K562 (cell line): ENCODE measurements at regions not wholly inside any gene's neighbourhood (a gene's known extent, or its start where the extent isn't known, plus 50 kb on each side); places are given as distances from the start of the nearest gene placed in this dataset.

Source experiments
- ATAC-seq: fragments of 200-7000 bp; cut with Tn5 transposase; 3 replicates; pipeline ENCODE4 v1.9.1; 2020; ENCODE audit warnings: moderate library complexity
- BruUV-seq: library from RNA; stranded (reverse); fragments of 400-500 nt; replicated peaks from 2 replicates; lab custom pipeline; 2021; lab: Mats Ljungman, UMichigan
- CTCF ChIA-PET: fragments of 300-600 bp; formaldehyde crosslinking; extraction: SDS; loops from one replicate; lab custom pipeline; 2021; ENCODE audit warnings: low intra/inter-chr PET ratio; lab: Yijun Ruan, JAX
- POLR2A ChIA-PET: fragments of 300-600, 350-650 bp; sonication (Branson Sonifier 250); formaldehyde crosslinking; extraction: SDS; loops from one replicate; lab custom pipeline; 2021; ENCODE audit warnings: antibody characterized with exemption, inconsistent platforms; lab: Yijun Ruan, JAX
- DNase-seq, 4 experiments: peaks; one replicate each; pipeline versions ENCODE4 v3.0.0 to v3.0.0-alpha.2; 2011 to 2018; ENCODE audit warnings: low spot score in 3 of 4, mixed read lengths in 3 of 4; ENCODE audit errors: extremely low read depth in 1 of 4
- FAIRE-seq: peaks from 2 replicates; lab custom pipeline; 2011; peaks lifted over from hg19 to GRCh38; lab: Jason Lieb, UNC
- H2AFZ ChIP-seq: 2 replicates; pipeline ENCODE4 v1.6.0; 2011; ENCODE audit warnings: low read depth, low read length, control low read depth, inconsistent platforms
- H3K27ac ChIP-seq: fragments of 200-600 bp; 3 replicates; pipeline ENCODE4 v1.8.0; 2011; ENCODE audit warnings: low read depth, mild to moderate bottlenecking, control low read depth, inconsistent platforms, low read length, moderate library complexity, mixed read lengths; ENCODE audit errors: extremely low read depth
- H3K27me3 ChIP-seq, 2 experiments: fragments of 300-600 bp in 1 of 2; 2 replicates in 1 of 2; 3 replicates in 1 of 2; pipeline versions ENCODE4 v1.6.0 to v1.8.0; 2011; ENCODE audit warnings: inconsistent platforms in 2 of 2, low read length in 2 of 2, mild to moderate bottlenecking in 1 of 2, mixed read lengths in 1 of 2, moderate library complexity in 1 of 2; ENCODE audit not compliant: control insufficient read depth in 2 of 2, insufficient read depth in 2 of 2
- H3K36me3 ChIP-seq: fragments of 300-600 bp; 3 replicates; pipeline ENCODE4 v1.8.0; 2011; ENCODE audit warnings: mild to moderate bottlenecking, low read length, inconsistent platforms; ENCODE audit not compliant: control insufficient read depth, insufficient read depth
- H3K4me1 ChIP-seq, 2 experiments: fragments of 200-600 bp in 1 of 2; replicated peaks in 1 of 2; 2 replicates in 1 of 2; 3 replicates in 1 of 2; pipeline versions ENCODE4 v1.5.1 to v1.8.0; 2011; ENCODE audit warnings: inconsistent platforms in 2 of 2, low read length in 2 of 2, mild to moderate bottlenecking in 1 of 2, mixed read lengths in 1 of 2, moderate library complexity in 1 of 2; ENCODE audit not compliant: control insufficient read depth in 2 of 2, insufficient read depth in 2 of 2
- H3K4me2 ChIP-seq: 2 replicates; pipeline ENCODE4 v1.6.1; 2011; ENCODE audit warnings: low read length, control low read depth, inconsistent platforms, mixed read lengths; ENCODE audit not compliant: insufficient read depth
- H3K4me3 ChIP-seq: fragments of 200-600 bp; sonication (generic), shearing (Covaris generic); 2 replicates; pipeline ENCODE4 v1.5.1; 2016; ENCODE audit warnings: control low read depth, inconsistent platforms
- H3K79me2 ChIP-seq: fragments of 200-600 bp; 3 replicates; pipeline ENCODE4 v1.8.0; 2011; ENCODE audit warnings: low read length, inconsistent platforms; ENCODE audit not compliant: control insufficient read depth, insufficient read depth
- H3K9ac ChIP-seq, 2 experiments: 2 replicates each; pipeline versions ENCODE4 v1.6.0 to v1.6.1; 2011; ENCODE audit warnings: low read depth in 2 of 2, low read length in 2 of 2, control low read depth in 1 of 2, inconsistent platforms in 1 of 2, mild to moderate bottlenecking in 1 of 2, mixed read lengths in 1 of 2; ENCODE audit not compliant: insufficient read depth in 1 of 2
- H3K9me1 ChIP-seq: one replicate; pipeline ENCODE4 v1.6.0; 2011; ENCODE audit warnings: inconsistent platforms, mild to moderate bottlenecking, low read length, moderate library complexity; ENCODE audit not compliant: control insufficient read depth, insufficient read depth
- H3K9me3 ChIP-seq: replicated peaks from 2 replicates; pipeline ENCODE4 v1.5.1; 2011; ENCODE audit warnings: low read depth, low read length, inconsistent platforms; ENCODE audit not compliant: control insufficient read depth, insufficient read depth
- H4K20me1 ChIP-seq: replicated peaks from 2 replicates; pipeline ENCODE4 v1.6.1; 2011; ENCODE audit warnings: low read length, inconsistent platforms, mixed read lengths; ENCODE audit not compliant: control insufficient read depth, insufficient read depth
- KDM2B ChIP-seq: fragments of 250-450 bp; sonication (Bioruptor Pico); IDR thresholded peaks from 2 replicates; pipeline ENCODE4 v1.8.0; 2021; ENCODE audit warnings: mild to moderate bottlenecking, moderate library complexity
- KHSRP ChIP-seq: fragments of 450-650 bp; IDR thresholded peaks from 2 replicates; pipeline ENCODE4 v1.6.1; 2017
- NELFE ChIP-seq: IDR thresholded peaks from 2 replicates; pipeline ENCODE4 v1.6.1; 2011; ENCODE audit warnings: mild to moderate bottlenecking; ENCODE audit not compliant: insufficient read depth, insufficient read length
- NONO ChIP-seq, 2 experiments: fragments of 200-400 bp in 1 of 2; fragments of 450-650 bp in 1 of 2; formaldehyde crosslinking in 1 of 2; IDR thresholded peaks; 2 replicates each; pipeline ENCODE4 v1.6.1; 2017; ENCODE audit warnings: low read depth in 2 of 2, mild to moderate bottlenecking in 2 of 2, moderate library complexity in 2 of 2, low read length in 1 of 2
- POLR2AphosphoS5 ChIP-seq: IDR thresholded peaks from 2 replicates; pipeline ENCODE4 v1.6.1; 2011; ENCODE audit warnings: mild to moderate bottlenecking, low read depth, low read length, moderate library complexity; ENCODE audit not compliant: control insufficient read depth, insufficient read depth
- RHOXF2B ChIP-seq: fragments of 250-450 bp; sonication (Bioruptor Pico); conservative IDR thresholded peaks from 2 replicates; pipeline ENCODE4 v1.5.1; 2021
- SAP30 ChIP-seq: fragments of 200-600 bp; sonication (generic); IDR thresholded peaks from 2 replicates; pipeline ENCODE4 v1.6.1; 2012; ENCODE audit warnings: borderline replicate concordance, low read depth, mild to moderate bottlenecking, moderate library complexity, low read length, control low read depth, inconsistent platforms; ENCODE audit not compliant: insufficient read depth, poor library complexity, severe bottlenecking
- SIN3A ChIP-seq, 2 experiments: fragments of 150-350 bp in 1 of 2; IDR thresholded peaks; 2 replicates each; pipeline ENCODE4 v1.6.1; 2011 to 2016; ENCODE audit warnings: borderline replicate concordance in 2 of 2, low read depth in 2 of 2, low read length in 2 of 2, mild to moderate bottlenecking in 2 of 2, moderate library complexity in 2 of 2; ENCODE audit not compliant: control insufficient read depth in 1 of 2
- STAT5B ChIP-seq: fragments of 250-450 bp; sonication (Bioruptor Pico); IDR thresholded peaks from 2 replicates; pipeline ENCODE4 v1.8.0; 2021; ENCODE audit warnings: mild to moderate bottlenecking, inconsistent platforms
- TGIF2 ChIP-seq: sonication (generic); formaldehyde crosslinking; IDR thresholded peaks from 2 replicates; pipeline ENCODE4 v1.8.1; 2022; ENCODE audit warnings: mild to moderate bottlenecking, missing genetic modification reagents, moderate library complexity
- WGBS: fragments of 100-300 bp; shearing (Covaris generic); methylation state at CpG from one replicate; pipeline ENCODE4 v1.1.6; 2016; ENCODE audit warnings: low coverage, mixed read lengths; ENCODE audit not compliant: insufficient coverage; ENCODE audit errors: missing lambda C conversion rate; 5-methylcytosine and 5-hydroxymethylcytosine counted together
- in situ Hi-C: fragments of 300-500 bp; cut with MboI; formaldehyde crosslinking; loops from 4 replicates; pipeline ENCODE4 v1.15.0; 2018; ENCODE audit warnings: inconsistent platforms, mixed read lengths
- intact Hi-C: fragments of 100-400 bp; cut with micrococcal nuclease; formaldehyde crosslinking; loops from 2 replicates; pipeline ENCODE4 v1.14.2; 2022
- TF ChIP-seq, protein P1 (sequence below): fragments of 250-450 bp; sonication (Bioruptor Pico); IDR thresholded peaks from 2 replicates; pipeline ENCODE4 v1.4.0; 2020; ENCODE audit warnings: mild to moderate bottlenecking, moderate library complexity
- TF ChIP-seq, protein P2 (sequence below), 2 experiments: fragments of 450-650 bp; IDR thresholded peaks; 2 replicates each; pipeline ENCODE4 v1.6.1; 2018; ENCODE audit warnings: mild to moderate bottlenecking in 2 of 2, low read depth in 1 of 2; ENCODE audit not compliant: partially characterized antibody in 2 of 2

GRCh38 chr2:176390276-176391147 lies 121.3 kb downstream of the MTX2 start (continued):
- no peak for TF ChIP-seq NELFE
- no peak for TF ChIP-seq RHOXF2B (CRISPR knock-in tag)
- TF ChIP-seq KDM2B (CRISPR knock-in tag): no peak
- TF ChIP-seq TGIF2: no peak
- no peak for TF ChIP-seq NONO (IDR thresholded peaks at IDR 0.05; ENCODE audit: low read depth in 2 of 2, low read length in 1 of 2)

- Histone ChIP-seq H3K79me2 (no peaks in the 10 kb centered on the region), H2AFZ (no peak overlapping the region), H3K4me2 (no peak overlapping the region), H3K9ac (no peak overlapping the region), H3K27ac (no peak overlapping the region), H3K9me3 (no peaks in the 10 kb centered on the region), H4K20me1 (no peaks in the 10 kb centered on the region), H3K9me1 (no peaks in the 10 kb centered on the region), H3K36me3 (no peaks in the 10 kb centered on the region), H3K4me1 (no peaks in the 10 kb centered on the region), H3K27me3 (0 out of 5 replicates have a peak, but pooled peaks cover 0 to 3% of the 10 kb centered on the region in 2 experiments), H3K4me3 (no peak overlapping the region)
- CTCF ChIA-PET: no interaction called here
- in situ Hi-C loops (no loop called here), intact Hi-C loops (no loop called here)
- POLR2A ChIA-PET: no interaction called here
- ATAC-seq (no peak), DNase-seq (no peak), FAIRE-seq (no peak)
- 0% methylated on average over 1 of the region's 1 CpG for WGBS
- no TSS peak for BruUV-seq
- TF ChIP-seq POLR2AphosphoS5 (no peak), KHSRP (no peak), STAT5B (CRISPR knock-in tag) (no peak), SIN3A (IDR thresholded peaks at IDR 0.05; ENCODE audit: borderline replicate concordance in 2 of 2, control insufficient read depth in 1 of 2, low read depth in 2 of 2, low read length in 2 of 2) (no peak), SAP30 (no peak)
- TF ChIP-seq, protein P1, sequence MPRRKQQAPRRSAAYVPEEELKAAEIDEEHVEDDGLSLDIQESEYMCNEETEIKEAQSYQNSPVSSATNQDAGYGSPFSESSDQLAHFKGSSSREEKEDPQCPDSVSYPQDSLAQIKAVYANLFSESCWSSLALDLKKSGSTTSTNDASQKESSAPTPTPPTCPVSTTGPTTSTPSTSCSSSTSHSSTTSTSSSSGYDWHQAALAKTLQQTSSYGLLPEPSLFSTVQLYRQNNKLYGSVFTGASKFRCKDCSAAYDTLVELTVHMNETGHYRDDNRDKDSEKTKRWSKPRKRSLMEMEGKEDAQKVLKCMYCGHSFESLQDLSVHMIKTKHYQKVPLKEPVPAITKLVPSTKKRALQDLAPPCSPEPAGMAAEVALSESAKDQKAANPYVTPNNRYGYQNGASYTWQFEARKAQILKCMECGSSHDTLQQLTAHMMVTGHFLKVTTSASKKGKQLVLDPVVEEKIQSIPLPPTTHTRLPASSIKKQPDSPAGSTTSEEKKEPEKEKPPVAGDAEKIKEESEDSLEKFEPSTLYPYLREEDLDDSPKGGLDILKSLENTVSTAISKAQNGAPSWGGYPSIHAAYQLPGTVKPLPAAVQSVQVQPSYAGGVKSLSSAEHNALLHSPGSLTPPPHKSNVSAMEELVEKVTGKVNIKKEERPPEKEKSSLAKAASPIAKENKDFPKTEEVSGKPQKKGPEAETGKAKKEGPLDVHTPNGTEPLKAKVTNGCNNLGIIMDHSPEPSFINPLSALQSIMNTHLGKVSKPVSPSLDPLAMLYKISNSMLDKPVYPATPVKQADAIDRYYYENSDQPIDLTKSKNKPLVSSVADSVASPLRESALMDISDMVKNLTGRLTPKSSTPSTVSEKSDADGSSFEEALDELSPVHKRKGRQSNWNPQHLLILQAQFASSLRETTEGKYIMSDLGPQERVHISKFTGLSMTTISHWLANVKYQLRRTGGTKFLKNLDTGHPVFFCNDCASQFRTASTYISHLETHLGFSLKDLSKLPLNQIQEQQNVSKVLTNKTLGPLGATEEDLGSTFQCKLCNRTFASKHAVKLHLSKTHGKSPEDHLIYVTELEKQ (CRISPR knock-in tag): no peak
- TF ChIP-seq, protein P2, sequence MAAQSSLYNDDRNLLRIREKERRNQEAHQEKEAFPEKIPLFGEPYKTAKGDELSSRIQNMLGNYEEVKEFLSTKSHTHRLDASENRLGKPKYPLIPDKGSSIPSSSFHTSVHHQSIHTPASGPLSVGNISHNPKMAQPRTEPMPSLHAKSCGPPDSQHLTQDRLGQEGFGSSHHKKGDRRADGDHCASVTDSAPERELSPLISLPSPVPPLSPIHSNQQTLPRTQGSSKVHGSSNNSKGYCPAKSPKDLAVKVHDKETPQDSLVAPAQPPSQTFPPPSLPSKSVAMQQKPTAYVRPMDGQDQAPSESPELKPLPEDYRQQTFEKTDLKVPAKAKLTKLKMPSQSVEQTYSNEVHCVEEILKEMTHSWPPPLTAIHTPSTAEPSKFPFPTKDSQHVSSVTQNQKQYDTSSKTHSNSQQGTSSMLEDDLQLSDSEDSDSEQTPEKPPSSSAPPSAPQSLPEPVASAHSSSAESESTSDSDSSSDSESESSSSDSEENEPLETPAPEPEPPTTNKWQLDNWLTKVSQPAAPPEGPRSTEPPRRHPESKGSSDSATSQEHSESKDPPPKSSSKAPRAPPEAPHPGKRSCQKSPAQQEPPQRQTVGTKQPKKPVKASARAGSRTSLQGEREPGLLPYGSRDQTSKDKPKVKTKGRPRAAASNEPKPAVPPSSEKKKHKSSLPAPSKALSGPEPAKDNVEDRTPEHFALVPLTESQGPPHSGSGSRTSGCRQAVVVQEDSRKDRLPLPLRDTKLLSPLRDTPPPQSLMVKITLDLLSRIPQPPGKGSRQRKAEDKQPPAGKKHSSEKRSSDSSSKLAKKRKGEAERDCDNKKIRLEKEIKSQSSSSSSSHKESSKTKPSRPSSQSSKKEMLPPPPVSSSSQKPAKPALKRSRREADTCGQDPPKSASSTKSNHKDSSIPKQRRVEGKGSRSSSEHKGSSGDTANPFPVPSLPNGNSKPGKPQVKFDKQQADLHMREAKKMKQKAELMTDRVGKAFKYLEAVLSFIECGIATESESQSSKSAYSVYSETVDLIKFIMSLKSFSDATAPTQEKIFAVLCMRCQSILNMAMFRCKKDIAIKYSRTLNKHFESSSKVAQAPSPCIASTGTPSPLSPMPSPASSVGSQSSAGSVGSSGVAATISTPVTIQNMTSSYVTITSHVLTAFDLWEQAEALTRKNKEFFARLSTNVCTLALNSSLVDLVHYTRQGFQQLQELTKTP (IDR thresholded peaks at IDR 0.05; ENCODE audit: low read depth in 1 of 2, partially characterized antibody in 2 of 2): no peak
Measured at GRCh38 chr2:176391148-176391419, 121.8 kb downstream of the MTX2 start.
